HepG2 (cell line): ENCODE measurements at regions not wholly inside any gene's neighbourhood (a gene's known extent, or its start where the extent isn't known, plus 50 kb on each side); places are given as distances from the start of the nearest gene placed in this dataset.

ENCODE experiments used
- ATAC-seq: fragments of 200-7000 bp; cut with Tn5 transposase; 3 replicates; pipeline ENCODE4 v1.9.1; 2020; ENCODE audit warnings: mild to moderate bottlenecking, moderate library complexity
- BruUV-seq: library from RNA; stranded (reverse); fragments of 400-500 nt; replicated peaks from 2 replicates; lab custom pipeline; 2021; lab: Mats Ljungman, UMichigan
- CTCF ChIA-PET: fragments of 300-600 bp; formaldehyde crosslinking; extraction: SDS; loops from one replicate; lab custom pipeline; 2021; ENCODE audit warnings: low total read pairs, inconsistent platforms, low intra/inter-chr PET ratio; lab: Yijun Ruan, JAX
- POLR2A ChIA-PET: fragments of 350-600 bp; sonication (Branson Sonifier 250); formaldehyde crosslinking; loops from one replicate; lab custom pipeline; 2020; ENCODE audit warnings: antibody characterized with exemption, inconsistent platforms; lab: Yijun Ruan, JAX
- DNase-seq: peaks from one replicate; pipeline ENCODE4 v3.0.0-alpha.2; 2015; ENCODE audit warnings: low spot score
- FAIRE-seq: peaks from 3 replicates; lab custom pipeline; 2011; peaks lifted over from hg19 to GRCh38; lab: Jason Lieb, UNC
- H2AFZ ChIP-seq: one replicate; pipeline ENCODE4 v1.6.1; 2011; ENCODE audit warnings: low read length, inconsistent platforms
- H3K27ac ChIP-seq: fragments of 300-600 bp; 3 replicates; pipeline ENCODE4 v1.8.0; 2011; ENCODE audit warnings: mixed run types, mild to moderate bottlenecking, mixed read lengths, low read length, inconsistent platforms; ENCODE audit not compliant: insufficient read depth; ENCODE audit errors: extremely low read length
- H3K27me3 ChIP-seq, 2 experiments: fragments of 200-600 bp in 1 of 2; 2 replicates in 1 of 2; 3 replicates in 1 of 2; pipeline versions ENCODE4 v1.6.0 to v1.8.0; 2011; ENCODE audit warnings: low read length in 2 of 2, mild to moderate bottlenecking in 2 of 2, moderate library complexity in 2 of 2, inconsistent platforms in 1 of 2; ENCODE audit not compliant: insufficient read depth in 2 of 2, control insufficient read depth in 1 of 2
- H3K36me3 ChIP-seq, 2 experiments: fragments of 200-600 bp in 1 of 2; replicated peaks in 1 of 2; 2 replicates in 1 of 2; 3 replicates in 1 of 2; pipeline versions ENCODE4 v1.5.1 to v1.8.0; 2011; ENCODE audit warnings: low read length in 2 of 2, inconsistent platforms in 1 of 2; ENCODE audit not compliant: insufficient read depth in 2 of 2, control insufficient read depth in 1 of 2
- H3K4me1 ChIP-seq: 2 replicates; pipeline ENCODE4 v1.5.1; 2012; ENCODE audit warnings: low read length, inconsistent platforms; ENCODE audit not compliant: insufficient read depth
- H3K4me2 ChIP-seq: 2 replicates; pipeline ENCODE4 v1.6.0; 2011; ENCODE audit warnings: low read depth, low read length, inconsistent platforms
- H3K4me3 ChIP-seq, 3 experiments: fragments of 200-600 bp in 1 of 3; sonication (generic), shearing (Covaris generic) in 1 of 3; replicated peaks in 1 of 3; 2 replicates each; pipeline ENCODE4 v1.5.1; 2011 to 2016; ENCODE audit warnings: low read length in 3 of 3, inconsistent platforms in 2 of 3, low read depth in 2 of 3, mild to moderate bottlenecking in 2 of 3, control low read depth in 1 of 3, mixed read lengths in 1 of 3; ENCODE audit not compliant: insufficient read depth in 1 of 3
- H3K79me2 ChIP-seq: one replicate; pipeline ENCODE4 v1.6.1; 2011; ENCODE audit warnings: low read length, inconsistent platforms; ENCODE audit not compliant: insufficient read depth
- H3K9ac ChIP-seq: 2 replicates; pipeline ENCODE4 v1.6.0; 2011; ENCODE audit warnings: mild to moderate bottlenecking, low read depth, low read length, inconsistent platforms; ENCODE audit not compliant: insufficient read depth
- H3K9me3 ChIP-seq: 2 replicates; pipeline ENCODE4 v1.5.1; 2012; ENCODE audit warnings: mild to moderate bottlenecking, low read length
- H4K20me1 ChIP-seq: 2 replicates; pipeline ENCODE4 v1.6.0; 2011; ENCODE audit warnings: inconsistent platforms, mild to moderate bottlenecking, low read length, moderate library complexity; ENCODE audit not compliant: insufficient read depth
- NFE2L1 ChIP-seq: sonication (generic); formaldehyde crosslinking; IDR thresholded peaks from 2 replicates; pipeline ENCODE4 v1.4.0; 2020; ENCODE audit warnings: missing genetic modification reagents, mild to moderate bottlenecking, borderline replicate concordance
- PAXIP1 ChIP-seq: sonication (generic); formaldehyde crosslinking; conservative IDR thresholded peaks from 2 replicates; pipeline ENCODE4 v1.4.0; 2020; ENCODE audit warnings: mild to moderate bottlenecking, missing genetic modification reagents, moderate library complexity
- PCBP1 ChIP-seq: fragments of 200-400 bp; formaldehyde crosslinking; IDR thresholded peaks from 2 replicates; pipeline ENCODE4 v1.6.1; 2017; ENCODE audit warnings: mild to moderate bottlenecking, low read depth, low read length, borderline replicate concordance
- SP140L ChIP-seq: sonication (generic); formaldehyde crosslinking; IDR thresholded peaks from 2 replicates; pipeline ENCODE4 v1.4.0; 2020; ENCODE audit warnings: missing genetic modification reagents, borderline replicate concordance
- ZNF235 ChIP-seq: sonication (generic); formaldehyde crosslinking; IDR thresholded peaks from 2 replicates; pipeline ENCODE4 v1.8.1; 2023; ENCODE audit warnings: mild to moderate bottlenecking, missing genetic modification reagents, borderline replicate concordance
- ZNF552 ChIP-seq: sonication (generic); formaldehyde crosslinking; IDR thresholded peaks from 2 replicates; pipeline ENCODE4 v1.9.0; 2022; ENCODE audit warnings: missing genetic modification reagents, mild to moderate bottlenecking, borderline replicate concordance
- ZNF646 ChIP-seq: sonication (generic); formaldehyde crosslinking; IDR thresholded peaks from 2 replicates; pipeline ENCODE4 v1.9.0; 2021; ENCODE audit warnings: mild to moderate bottlenecking, missing genetic modification reagents
- ZNF782 ChIP-seq: sonication (generic); formaldehyde crosslinking; IDR thresholded peaks from 2 replicates; pipeline ENCODE4 v1.4.0; 2020; ENCODE audit warnings: missing genetic modification reagents, mild to moderate bottlenecking, borderline replicate concordance
- ZNF878 ChIP-seq: sonication (generic); formaldehyde crosslinking; IDR thresholded peaks from 2 replicates; pipeline ENCODE4 v1.8.1; 2023; ENCODE audit warnings: mild to moderate bottlenecking, missing genetic modification reagents, moderate library complexity
- WGBS: methylation state at CpG from one replicate; pipeline ENCODE4 v1.1.6; 2017; ENCODE audit warnings: low lambda C conversion rate; 5-methylcytosine and 5-hydroxymethylcytosine counted together
- in situ Hi-C: cut with HindIII; loops from 2 replicates; pipeline ENCODE4 v1.10.0; 2017; ENCODE audit warnings: low pct_unique_long_range_greater_than_20kb; ENCODE audit not compliant: extremely low pct_ligation_motif_present
- intact Hi-C: fragments of 100-400 bp; cut with micrococcal nuclease; formaldehyde crosslinking; loops from one replicate; pipeline ENCODE4 v1.10.0; 2022; ENCODE audit not compliant: unreplicated experiment

GRCh38 chr2:136363470-136363869 is 245.5 kb upstream of the CXCR4 start:
- TF ChIP-seq ZNF552 (CRISPR knock-in tag): no peak
- no peak for TF ChIP-seq NFE2L1 (CRISPR knock-in tag)
- no peak for TF ChIP-seq PCBP1
- TF ChIP-seq ZNF782 (CRISPR knock-in tag): no peak
- no peak for TF ChIP-seq ZNF646
- TF ChIP-seq PAXIP1 (CRISPR knock-in tag): no peak
- no peak for TF ChIP-seq SP140L (CRISPR knock-in tag)
- no peak for TF ChIP-seq ZNF878
- TF ChIP-seq ZNF235 (CRISPR knock-in tag): no peak
- no peaks in the 10 kb centered on the region for H4K20me1 ChIP-seq
- no peaks in the 10 kb centered on the region for H3K9me3 ChIP-seq
- no peaks in the 10 kb centered on the region for H3K36me3 ChIP-seq
- no peak overlapping the region for H3K9ac ChIP-seq
- H2AFZ ChIP-seq: no peak overlapping the region
- no peak for DNase-seq
- ChIA-PET POLR2A (no interaction called here), CTCF (no interaction called here)
- H3K4me3 ChIP-seq: no peak overlapping the region
- H3K4me2 ChIP-seq: no peak overlapping the region
- H3K4me1 ChIP-seq: no peaks in the 10 kb centered on the region
- BruUV-seq: no TSS peak
- WGBS: 53% methylated on average over 6 of the region's 6 CpGs
- no peaks in the 10 kb centered on the region for H3K79me2 ChIP-seq
- intact Hi-C loops (no loop called here), in situ Hi-C loops (no loop called here)
- FAIRE-seq: no peak
- no peak for ATAC-seq
- H3K27ac ChIP-seq: no peak overlapping the region
- H3K27me3 ChIP-seq: 0 out of 5 replicates have a peak, but pooled peaks cover 0 to 4% of the 10 kb centered on the region in 2 experiments
